Astrocyte (in vitro differentiated cells and primary cell): ENCODE measurements at regions not wholly inside any gene's neighbourhood (a gene's known extent, or its start where the extent isn't known, plus 50 kb on each side); places are given as distances from the start of the nearest gene placed in this dataset.

ENCODE experiments used
- DNase-seq: peaks from one replicate; pipeline ENCODE4 v3.0.0-alpha.2; 2010; ENCODE audit warnings: low read depth
- FAIRE-seq: peaks from 2 replicates; lab custom pipeline; 2011; peaks lifted over from hg19 to GRCh38; lab: Jason Lieb, UNC
- H2AFZ ChIP-seq: 2 replicates; pipeline ENCODE4 v1.6.0; 2012; ENCODE audit warnings: low read depth, low read length, inconsistent platforms
- H3K27ac ChIP-seq: 2 replicates; pipeline ENCODE4 v1.5.1; 2011; ENCODE audit warnings: low read depth, low read length, inconsistent platforms
- H3K27me3 ChIP-seq: 2 replicates; pipeline ENCODE4 v1.6.0; 2011; ENCODE audit warnings: low read length, inconsistent platforms; ENCODE audit not compliant: insufficient read depth
- H3K36me3 ChIP-seq: 2 replicates; pipeline ENCODE4 v1.5.1; 2011; ENCODE audit warnings: low read length, inconsistent platforms; ENCODE audit not compliant: insufficient read depth
- H3K4me1 ChIP-seq: 2 replicates; pipeline ENCODE4 v1.5.1; 2011; ENCODE audit warnings: low read length, inconsistent platforms; ENCODE audit not compliant: insufficient read depth
- H3K4me2 ChIP-seq: 2 replicates; pipeline ENCODE4 v1.6.0; 2012; ENCODE audit warnings: low read length, inconsistent platforms
- H3K4me3 ChIP-seq: 2 replicates; pipeline ENCODE4 v1.5.1; 2011; ENCODE audit warnings: low read depth, mild to moderate bottlenecking, low read length, inconsistent platforms; ENCODE audit not compliant: insufficient read depth
- H3K79me2 ChIP-seq: 2 replicates; pipeline ENCODE4 v1.6.0; 2012; ENCODE audit warnings: mild to moderate bottlenecking, low read length, inconsistent platforms; ENCODE audit not compliant: insufficient read depth
- H3K9ac ChIP-seq: 2 replicates; pipeline ENCODE4 v1.6.0; 2012; ENCODE audit warnings: mild to moderate bottlenecking, low read length, inconsistent platforms
- H3K9me3 ChIP-seq: 2 replicates; pipeline ENCODE4 v1.5.1; 2012; ENCODE audit warnings: low read depth, mild to moderate bottlenecking, low read length, inconsistent platforms; ENCODE audit not compliant: insufficient read depth
- H4K20me1 ChIP-seq: 2 replicates; pipeline ENCODE4 v1.6.0; 2012; ENCODE audit warnings: low read length, inconsistent platforms; ENCODE audit not compliant: insufficient read depth
- H3K27ac Mint-ChIP-seq: one replicate; pipeline ENCODE4 v1.8.0; 2021; ENCODE audit warnings: mild to moderate bottlenecking, mixed read lengths; ENCODE audit not compliant: unreplicated experiment
- H3K27me3 Mint-ChIP-seq: one replicate; pipeline ENCODE4 v1.8.0; 2021; ENCODE audit warnings: low read depth, mixed read lengths; ENCODE audit not compliant: unreplicated experiment
- H3K36me3 Mint-ChIP-seq: one replicate; pipeline ENCODE4 v1.8.0; 2021; ENCODE audit warnings: low read depth, mixed read lengths; ENCODE audit not compliant: unreplicated experiment
- H3K4me1 Mint-ChIP-seq: one replicate; pipeline ENCODE4 v1.8.0; 2021; ENCODE audit warnings: low read depth, mixed read lengths; ENCODE audit not compliant: unreplicated experiment
- H3K4me3 Mint-ChIP-seq: one replicate; pipeline ENCODE4 v1.8.0; 2021; ENCODE audit warnings: mild to moderate bottlenecking, moderate library complexity, mixed read lengths; ENCODE audit not compliant: unreplicated experiment
- H3K9me3 Mint-ChIP-seq: one replicate; pipeline ENCODE4 v1.8.0; 2021; ENCODE audit warnings: mild to moderate bottlenecking, mixed read lengths; ENCODE audit not compliant: unreplicated experiment
- CTCF ChIP-seq: IDR thresholded peaks from 2 replicates; pipeline ENCODE4 v1.5.1; 2011; ENCODE audit warnings: low read depth, mild to moderate bottlenecking, inconsistent platforms, low read length, moderate library complexity; ENCODE audit not compliant: insufficient read depth
- EZH2 ChIP-seq: IDR thresholded peaks from 2 replicates; pipeline ENCODE4 v1.6.1; 2012; ENCODE audit warnings: mild to moderate bottlenecking, low read length, inconsistent platforms; ENCODE audit not compliant: insufficient read depth

GRCh38 chr2:4416431-4416830 is 713.1 kb downstream of the DCDC2C start:
- no peaks in the 10 kb centered on the region for H3K4me1 Mint-ChIP-seq
- Histone ChIP-seq H3K9ac (no peak overlapping the region), H3K4me1 (no peaks in the 10 kb centered on the region), H2AFZ (no peak overlapping the region), H3K4me3 (no peak overlapping the region), H3K36me3 (no peaks in the 10 kb centered on the region), H3K27ac (no peak overlapping the region), H3K9me3 (peaks cover 3% of the 10 kb centered on the region), H3K4me2 (no peak overlapping the region), H4K20me1 (no peaks in the 10 kb centered on the region), H3K27me3 (no peaks in the 10 kb centered on the region), H3K79me2 (no peaks in the 10 kb centered on the region)
- FAIRE-seq (no peak), DNase-seq (no peak)
- H3K9me3 Mint-ChIP-seq, result no peaks in the 10 kb centered on the region
- H3K27ac Mint-ChIP-seq, result no peak overlapping the region
- no peaks in the 10 kb centered on the region for H3K36me3 Mint-ChIP-seq
- H3K27me3 Mint-ChIP-seq, result no peaks in the 10 kb centered on the region
- TF ChIP-seq EZH2 (no peak), CTCF (no peak)
- no peak overlapping the region for H3K4me3 Mint-ChIP-seq

- Histone ChIP-seq H3K27me3 (no peaks in the 10 kb centered on the region), H3K4me3 (no peak overlapping the region), H4K20me1 (no peaks in the 10 kb centered on the region), H3K9ac (no peak overlapping the region), H3K4me1 (no peaks in the 10 kb centered on the region), H3K9me3 (peaks cover 4% of the 10 kb centered on the region), H2AFZ (no peak overlapping the region), H3K36me3 (no peaks in the 10 kb centered on the region), H3K4me2 (no peak overlapping the region), H3K79me2 (no peaks in the 10 kb centered on the region), H3K27ac (no peak overlapping the region)
- DNase-seq (no peak), FAIRE-seq (no peak)
- Mint-ChIP-seq H3K4me1 (no peaks in the 10 kb centered on the region), H3K27me3 (no peaks in the 10 kb centered on the region), H3K27ac (no peak overlapping the region), H3K4me3 (no peak overlapping the region), H3K9me3 (no peaks in the 10 kb centered on the region), H3K36me3 (no peaks in the 10 kb centered on the region)
- no peak for TF ChIP-seq CTCF
- no peak for TF ChIP-seq EZH2
Measured at GRCh38 chr2:4417771-4418170, 714.4 kb downstream of the DCDC2C start.

- H3K27me3 ChIP-seq, result no peaks in the 10 kb centered on the region
- H3K4me1 Mint-ChIP-seq, result no peaks in the 10 kb centered on the region
- FAIRE-seq (no peak), DNase-seq (no peak)
- no peaks in the 10 kb centered on the region for H3K79me2 ChIP-seq
- H3K36me3 ChIP-seq, result no peaks in the 10 kb centered on the region
- TF ChIP-seq CTCF, result no peak
- H3K9me3 Mint-ChIP-seq, result no peaks in the 10 kb centered on the region
- no peak overlapping the region for H3K4me3 ChIP-seq
- no peak overlapping the region for H3K27ac ChIP-seq
- H3K4me3 Mint-ChIP-seq, result no peak overlapping the region
- H3K4me1 ChIP-seq, result no peaks in the 10 kb centered on the region
- no peaks in the 10 kb centered on the region for H3K27me3 Mint-ChIP-seq
- H2AFZ ChIP-seq, result no peak overlapping the region
- H3K27ac Mint-ChIP-seq, result no peak overlapping the region
- peaks cover 4% of the 10 kb centered on the region for H3K9me3 ChIP-seq
- H4K20me1 ChIP-seq, result no peaks in the 10 kb centered on the region
- no peak overlapping the region for H3K4me2 ChIP-seq
- no peak overlapping the region for H3K9ac ChIP-seq
- H3K36me3 Mint-ChIP-seq, result no peaks in the 10 kb centered on the region
Measured at GRCh38 chr2:4420032-4420431, 716.7 kb downstream of the DCDC2C start.
